Retinal pigment epithelial cell (primary cell): ENCODE measurements at regions not wholly inside any gene's neighbourhood (a gene's known extent, or its start where the extent isn't known, plus 50 kb on each side); places are given as distances from the start of the nearest gene placed in this dataset.

Experiments used
- DNase-seq: peaks from one replicate; pipeline ENCODE4 v3.0.0-alpha.2; 2010; ENCODE audit warnings: low read depth
- H3K4me3 ChIP-seq: 2 replicates; pipeline ENCODE4 v1.5.1; 2011; ENCODE audit warnings: mild to moderate bottlenecking, low read length, control low read depth, moderate library complexity
- CTCF ChIP-seq: conservative IDR thresholded peaks from 2 replicates; pipeline ENCODE4 v1.5.1; 2011; ENCODE audit warnings: low read depth, low read length, control low read depth, inconsistent platforms

GRCh38 chr3:105260385-105260784 is 106.3 kb upstream of the ALCAM start:
- no peak for TF ChIP-seq CTCF
- H3K4me3 ChIP-seq = no peak overlapping the region
- DNase-seq = no peak

GRCh38 chr3:105274536-105274935 is 92.2 kb upstream of the ALCAM start:
- peak; percentile 25 for DNase-seq
- TF ChIP-seq CTCF = no peak

GRCh38 chr3:105274958-105275357 is 91.8 kb upstream of the ALCAM start:
- no peak overlapping the region for H3K4me3 ChIP-seq
- peak; percentile 88 for DNase-seq
- TF ChIP-seq CTCF = no peak

More at GRCh38 chr3:105274536-105274935, 92.2 kb upstream of the ALCAM start:
- no peak overlapping the region for H3K4me3 ChIP-seq

GRCh38 chr3:105277656-105278055 is 89.1 kb upstream of the ALCAM start:
- TF ChIP-seq CTCF = no peak
- peak; percentile 10 for DNase-seq
- no peak overlapping the region for H3K4me3 ChIP-seq

GRCh38 chr3:105278688-105279087 is 88.0 kb upstream of the ALCAM start:
- DNase-seq = no peak
- TF ChIP-seq CTCF = no peak
- no peak overlapping the region for H3K4me3 ChIP-seq

- TF ChIP-seq CTCF = no peak
- no peak for DNase-seq
- H3K4me3 ChIP-seq = no peak overlapping the region
Observed at GRCh38 chr3:105281989-105282388, 84.7 kb upstream of the ALCAM start.

- H3K4me3 ChIP-seq = no peak overlapping the region
- no peak for TF ChIP-seq CTCF
- no peak for DNase-seq
Observed at GRCh38 chr3:105284876-105285275, 81.8 kb upstream of the ALCAM start.
